Umbilical cord (tissue), 1 donor: ENCODE measurements at regions not wholly inside any gene's neighbourhood (a gene's known extent, or its start where the extent isn't known, plus 50 kb on each side); places are given as distances from the start of the nearest gene placed in this dataset.
A peak's percentile ranks its signal among the peaks of the same experiment; 100 is the strongest.
"Not testable (repeated sequence)": the region's sequence is repeated elsewhere in the genome, so short reads cannot be mapped to it uniquely, and the experiment has no call there.

Source experiments
- DNase-seq: peaks from one replicate; pipeline ENCODE4 v3.0.0-alpha.2; 2015; ENCODE audit warnings: low spot score

DNA sequence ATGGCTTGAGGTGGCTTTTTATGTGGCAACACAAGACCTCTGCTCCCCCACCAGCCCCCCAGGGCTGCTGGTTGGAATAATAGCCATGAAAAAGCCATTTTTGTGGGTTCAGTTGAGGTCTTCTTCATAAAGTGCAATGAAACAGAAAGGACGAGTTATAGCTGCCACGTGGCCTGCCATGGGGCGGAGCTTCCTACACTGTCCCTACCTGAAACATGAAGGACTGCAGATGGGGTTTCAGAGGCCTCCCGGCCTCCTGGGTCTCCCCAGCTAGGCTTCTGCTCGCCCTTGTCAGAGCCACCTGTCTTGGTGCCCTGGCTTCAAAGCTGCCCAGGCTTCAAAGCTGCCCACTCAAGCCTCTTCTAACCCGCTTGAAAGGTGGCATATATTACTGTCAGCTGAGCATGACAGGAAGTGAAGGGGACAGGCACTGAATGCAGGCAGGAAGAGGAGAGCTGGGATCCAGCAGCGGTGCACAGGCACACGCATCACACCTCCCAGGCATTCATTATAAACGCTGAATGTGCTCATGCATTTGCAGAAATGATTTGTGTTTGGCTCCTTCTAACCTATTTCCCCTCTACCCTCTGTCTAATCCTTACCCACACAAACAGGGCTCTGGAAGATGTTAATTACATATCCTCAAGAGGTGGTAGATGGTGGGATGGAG lies 245.9 kb upstream of the PODXL start:
- DNase-seq: no peak

GRCh38 chr7:131800531-131800930 lies 244.1 kb upstream of the PODXL start:
- no peak for DNase-seq

GRCh38 chr7:131800008-131800407 lies 243.6 kb upstream of the PODXL start:
- no peak for DNase-seq

DNA sequence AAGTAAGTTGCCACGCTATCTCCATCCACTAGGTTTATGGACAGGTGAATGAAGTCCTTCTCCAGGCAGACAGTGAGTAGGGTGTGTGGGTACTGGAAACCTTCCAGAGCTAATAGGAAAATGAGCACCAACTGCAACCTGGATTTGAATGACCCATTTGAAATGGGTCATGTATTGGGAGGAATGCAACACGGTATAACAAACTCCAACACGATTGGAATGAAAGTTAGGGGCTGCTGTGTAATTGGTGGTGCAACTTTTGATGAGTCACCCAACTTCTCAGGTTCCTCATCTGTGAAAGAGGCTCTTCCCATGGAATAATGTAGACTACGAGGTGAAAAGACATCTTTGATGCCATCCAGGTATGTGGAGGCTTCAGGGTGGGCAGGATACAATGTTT lies 241.4 kb upstream of the PODXL start:
- DNase-seq: no peak

GRCh38 chr7:131795400-131795799 lies 239.0 kb upstream of the PODXL start:
- DNase-seq: no peak

DNA sequence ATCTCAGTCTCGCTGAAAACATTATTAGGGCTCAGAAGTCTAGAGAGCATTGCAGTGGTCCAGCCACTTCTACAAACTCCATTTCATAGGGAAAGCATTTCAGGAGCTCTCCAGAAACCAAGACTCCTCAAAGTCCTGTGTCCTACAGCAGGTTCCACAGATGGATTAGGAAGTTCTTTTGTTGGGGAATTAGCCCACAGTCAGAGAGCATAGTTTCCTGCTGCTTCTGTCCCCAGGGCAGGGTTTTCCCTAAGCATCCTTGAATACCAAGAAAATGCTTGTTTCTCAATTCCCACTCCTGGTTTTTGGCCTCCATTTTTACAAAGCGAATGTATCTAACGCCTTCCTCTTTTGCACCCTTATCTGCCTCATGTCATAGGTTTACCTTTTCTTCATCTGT lies 235.9 kb upstream of the PODXL start:
- no peak for DNase-seq

DNA sequence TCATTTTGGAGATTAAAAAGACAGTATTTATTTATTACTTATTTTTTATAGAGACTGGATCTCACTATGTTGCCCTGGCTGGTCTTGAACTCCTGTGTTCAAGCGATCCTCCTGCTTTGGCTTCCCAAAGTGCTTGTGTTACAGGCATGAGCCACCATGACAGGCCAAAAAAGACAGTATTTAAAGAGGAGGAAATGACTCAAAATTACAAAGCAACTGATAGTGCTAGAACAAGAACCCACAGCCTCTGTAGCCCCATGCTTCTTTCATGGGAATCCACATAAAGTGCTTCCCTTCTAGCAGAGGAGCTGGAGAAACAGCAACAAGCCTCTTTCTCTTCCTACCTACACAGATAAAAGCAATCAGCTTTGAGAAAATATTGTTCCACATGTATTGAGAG lies 230.7 kb upstream of the PODXL start:
- DNase-seq: no peak

DNA sequence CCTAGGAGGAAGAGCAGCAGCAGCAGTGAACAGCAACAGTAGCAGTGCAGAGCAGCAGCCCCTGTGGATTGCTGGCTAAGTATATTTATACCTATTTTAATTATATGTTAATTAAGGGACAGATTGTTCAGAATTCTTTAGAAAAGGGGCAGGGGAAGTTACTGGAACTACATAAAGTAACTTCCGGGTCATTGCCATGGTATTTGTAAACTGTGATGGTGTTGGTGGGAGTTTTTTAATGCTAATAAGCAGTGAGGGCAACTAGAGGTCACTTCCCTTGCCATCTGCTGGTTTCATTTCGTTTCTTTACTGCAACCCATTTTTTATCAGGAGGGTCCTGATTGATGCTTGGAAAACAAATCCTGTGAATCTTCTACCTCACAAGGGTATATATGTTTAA lies 229.8 kb upstream of the PODXL start:
- DNase-seq: no peak

DNA sequence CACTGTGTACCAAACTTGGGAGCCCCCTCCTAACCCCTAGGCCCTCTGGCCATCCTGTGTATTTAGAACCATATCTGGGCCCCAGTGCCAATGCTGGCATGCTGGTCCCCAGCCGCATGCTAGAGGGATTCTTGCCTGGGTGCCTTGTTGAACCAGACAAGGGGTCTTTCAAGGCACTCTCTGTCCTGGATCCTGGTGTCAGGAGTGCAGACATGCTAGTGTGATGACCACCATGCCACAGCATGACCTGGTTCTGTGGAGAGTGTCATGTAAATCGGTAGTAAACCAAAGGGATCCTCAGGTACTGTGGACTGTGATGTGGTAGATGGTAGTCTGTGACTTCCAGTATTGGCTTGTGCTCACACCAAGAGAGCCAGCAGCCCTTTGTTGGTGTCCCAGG lies 222.2 kb upstream of the PODXL start:
- DNase-seq: no peak

GRCh38 chr7:131774419-131775220 lies 218.2 kb upstream of the PODXL start:
- peak; percentile 77 for DNase-seq

DNA sequence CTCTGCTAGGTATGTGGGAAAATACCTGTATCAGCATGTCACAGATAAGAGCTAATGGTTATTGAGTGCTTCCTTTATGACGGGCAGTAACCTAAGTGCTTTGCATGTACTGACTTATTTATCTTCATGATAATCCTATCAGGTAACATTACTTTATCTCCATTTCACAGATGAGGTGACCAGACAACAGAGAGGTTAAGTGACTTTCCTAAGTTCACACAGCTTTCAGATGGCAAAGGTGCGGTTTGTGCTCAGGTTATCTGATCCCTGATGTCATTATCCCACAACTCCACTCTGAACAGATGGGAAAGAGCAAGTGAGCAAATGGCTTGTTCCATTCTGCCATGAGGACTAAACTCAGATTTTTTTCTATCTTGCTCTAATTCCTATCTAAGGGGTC lies 217.0 kb upstream of the PODXL start:
- DNase-seq: no peak

DNA sequence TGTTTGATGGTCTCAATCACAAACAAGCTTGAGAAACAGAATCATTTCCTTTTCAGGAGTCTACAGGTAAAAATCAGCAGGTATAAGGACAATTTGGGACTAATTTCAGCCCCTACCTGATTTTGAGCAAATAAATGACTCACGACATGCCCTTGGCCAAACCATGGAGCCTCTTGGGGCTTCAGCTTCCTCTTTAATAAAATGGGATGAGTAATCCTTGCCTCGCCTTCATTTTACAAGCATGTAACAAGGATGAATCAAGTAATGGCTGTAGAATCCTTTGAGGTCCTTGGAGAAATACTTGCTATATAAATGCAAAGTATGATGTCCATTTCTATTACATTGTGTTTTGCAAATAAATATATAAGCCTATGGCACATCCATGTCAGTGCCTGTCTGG lies 212.8 kb upstream of the PODXL start:
- DNase-seq: no peak

DNA sequence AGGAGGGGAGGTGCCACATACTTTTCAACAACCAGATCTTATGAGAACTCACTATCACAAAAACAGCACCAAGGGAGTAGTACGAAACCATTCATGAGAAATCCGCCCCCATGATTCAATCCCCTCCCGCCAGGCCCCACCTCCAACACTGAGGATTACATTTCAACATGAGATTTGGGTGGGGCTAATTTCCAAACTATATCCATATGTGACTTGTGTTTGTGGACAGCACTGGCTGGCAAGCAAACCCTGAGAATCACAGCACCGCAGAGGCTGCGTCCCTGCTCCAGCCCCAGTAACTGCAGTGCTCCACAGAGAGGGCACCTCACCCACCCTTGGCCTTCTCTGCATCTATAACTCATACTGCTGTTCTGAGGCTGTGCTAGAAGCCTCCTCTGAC lies 211.2 kb upstream of the PODXL start:
- DNase-seq: no peak

- no peak for DNase-seq
Observed at GRCh38 chr7:131765575-131765974, 209.1 kb upstream of the PODXL start.

- DNase-seq: no peak
Observed at GRCh38 chr7:131764143-131764775, 207.8 kb upstream of the PODXL start.

DNA sequence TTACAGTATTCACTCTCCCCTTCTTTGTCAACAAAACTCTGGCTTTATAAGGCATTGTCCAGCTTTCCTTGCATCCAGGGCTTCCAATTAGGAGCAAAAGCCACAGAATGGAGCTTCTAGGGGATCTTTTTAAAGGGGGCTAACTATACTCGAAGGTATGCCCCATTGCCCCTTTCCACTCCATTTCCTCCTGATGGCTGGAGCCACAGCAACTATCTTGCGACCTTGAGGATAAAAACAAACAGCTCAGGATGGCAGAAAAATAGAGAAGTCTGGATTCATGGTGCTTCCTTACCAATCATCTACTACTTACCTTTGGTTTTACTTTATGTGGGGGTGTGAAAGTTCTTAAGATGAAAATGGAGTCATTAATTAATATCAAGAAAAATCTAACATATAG lies 206.3 kb upstream of the PODXL start:
- no peak for DNase-seq

GRCh38 chr7:131755801-131756200 lies 199.4 kb upstream of the PODXL start:
- not testable (repeated sequence) for DNase-seq

- DNase-seq: no peak
Observed at GRCh38 chr7:131753620-131754222, 197.3 kb upstream of the PODXL start.

- DNase-seq: no peak
Observed at GRCh38 chr7:131747658-131748232, 191.3 kb upstream of the PODXL start.

GRCh38 chr7:131745390-131746248 lies 189.2 kb upstream of the PODXL start:
- peak; percentile 67 for DNase-seq

- DNase-seq: no peak
Observed at GRCh38 chr7:131741446-131741845, 185.0 kb upstream of the PODXL start.
